Mucosa of rectum (tissue), 2 donors: ENCODE measurements at regions not wholly inside any gene's neighbourhood (a gene's known extent, or its start where the extent isn't known, plus 50 kb on each side); places are given as distances from the start of the nearest gene placed in this dataset.
"Not testable (repeated sequence)": the region's sequence is repeated elsewhere in the genome, so short reads cannot be mapped to it uniquely, and the experiment has no call there.

Experiments
- H3K27ac ChIP-seq, 2 donors: one replicate each; pipeline ENCODE4 v1.7.0; 2013; ENCODE audit warnings: inconsistent platforms in 2 of 2, low read depth in 2 of 2, low read length in 2 of 2
- H3K27me3 ChIP-seq, 2 donors: one replicate each; pipeline ENCODE4 v1.7.0; 2013; ENCODE audit warnings: low read length in 2 of 2; ENCODE audit not compliant: control insufficient read depth in 2 of 2, insufficient read depth in 2 of 2
- H3K36me3 ChIP-seq, 2 donors: one replicate each; pipeline ENCODE4 v1.7.0; 2013; ENCODE audit warnings: low read length in 2 of 2; ENCODE audit not compliant: control insufficient read depth in 2 of 2, insufficient read depth in 2 of 2
- H3K4me1 ChIP-seq, 2 donors: one replicate each; pipeline ENCODE4 v1.7.0; 2013; ENCODE audit warnings: low read length in 2 of 2, mild to moderate bottlenecking in 1 of 2; ENCODE audit not compliant: control insufficient read depth in 2 of 2, insufficient read depth in 2 of 2
- H3K4me3 ChIP-seq, 2 donors: one replicate each; pipeline ENCODE4 v1.7.0; 2013; ENCODE audit warnings: low read length in 2 of 2
- H3K9ac ChIP-seq, 2 donors: one replicate each; pipeline ENCODE4 v1.7.0; 2013; ENCODE audit warnings: low read length in 2 of 2, low read depth in 1 of 2, mild to moderate bottlenecking in 1 of 2
- H3K9me3 ChIP-seq, 2 donors: one replicate each; pipeline ENCODE4 v1.7.0; 2013; ENCODE audit warnings: low read length in 2 of 2; ENCODE audit not compliant: control insufficient read depth in 2 of 2
- donor health status: healthy.
- donor health status: Normal muscosa, but diverticular disease.

DNA sequence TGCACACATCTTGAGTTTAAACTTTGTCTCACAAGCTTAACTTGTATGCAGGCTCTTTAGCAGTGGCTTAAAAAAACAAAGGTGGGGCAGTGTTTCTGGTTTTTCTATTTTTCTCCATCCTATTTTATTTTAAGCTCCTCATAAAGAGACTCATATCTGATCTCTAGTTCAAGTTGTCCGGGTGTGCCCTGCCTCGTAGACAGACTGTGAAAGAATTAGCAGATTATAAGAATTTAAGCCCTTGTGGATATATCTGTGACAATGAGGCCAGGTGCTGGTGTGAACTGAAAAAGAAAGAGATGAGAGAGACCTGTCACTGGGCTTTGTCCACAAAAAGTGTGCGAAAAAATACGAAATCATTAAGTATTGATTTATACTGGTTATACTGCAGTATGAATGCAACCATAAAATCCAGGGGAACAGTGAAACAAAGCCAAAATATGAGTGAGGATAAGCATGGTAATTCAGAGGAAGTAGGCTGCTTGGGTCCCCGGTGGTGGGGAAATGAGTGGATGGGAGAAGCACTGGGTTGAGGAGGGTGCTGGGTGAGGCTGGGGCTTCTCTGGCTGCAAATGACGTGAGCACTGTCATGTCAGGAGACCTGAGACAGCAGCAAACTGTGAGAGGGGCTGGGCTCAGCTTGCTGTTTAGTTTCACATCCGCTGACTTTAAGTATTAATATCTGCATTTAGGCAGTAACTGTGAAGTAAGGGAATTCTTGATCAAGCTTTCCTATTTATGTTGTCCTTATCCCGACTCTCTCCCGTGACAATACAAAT is 179.7 kb upstream of the ANKRD55 start:
- peak overlapping the region; percentile 56 to 64 for H3K27ac ChIP-seq
- H3K36me3 ChIP-seq, result no peaks in the 10 kb centered on the region
- no peaks in the 10 kb centered on the region for H3K27me3 ChIP-seq
- H3K4me3 ChIP-seq, result peak overlapping the region in 1 of 2 donors; percentile 9
- H3K9me3 ChIP-seq, result no peaks in the 10 kb centered on the region
- H3K4me1 ChIP-seq, result no peaks in the 10 kb centered on the region
- no peak overlapping the region for H3K9ac ChIP-seq

DNA sequence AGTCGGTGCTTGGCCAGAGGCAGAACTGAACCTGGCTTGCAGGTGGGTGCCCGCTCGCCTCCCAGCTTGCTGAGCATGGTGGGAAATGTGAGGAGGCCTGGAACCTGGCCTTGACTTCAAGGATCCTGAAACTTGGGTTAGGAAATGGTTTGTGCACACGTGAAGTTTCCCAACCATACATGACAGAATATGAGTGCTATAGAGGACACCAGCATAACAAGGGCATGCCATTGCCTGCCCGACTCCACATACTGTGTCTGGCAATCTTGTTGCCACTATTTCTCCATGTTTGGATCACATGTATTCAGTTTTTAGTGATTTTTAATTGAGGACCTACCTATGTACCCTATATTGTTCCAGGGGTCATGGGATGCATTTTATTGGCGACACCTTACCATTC is 177.6 kb upstream of the ANKRD55 start:
- Histone ChIP-seq H3K27ac (no peak overlapping the region), H3K27me3 (no peaks in the 10 kb centered on the region), H3K4me3 (no peak overlapping the region), H3K9ac (no peak overlapping the region), H3K4me1 (no peaks in the 10 kb centered on the region), H3K9me3 (no peaks in the 10 kb centered on the region), H3K36me3 (no peaks in the 10 kb centered on the region)

DNA sequence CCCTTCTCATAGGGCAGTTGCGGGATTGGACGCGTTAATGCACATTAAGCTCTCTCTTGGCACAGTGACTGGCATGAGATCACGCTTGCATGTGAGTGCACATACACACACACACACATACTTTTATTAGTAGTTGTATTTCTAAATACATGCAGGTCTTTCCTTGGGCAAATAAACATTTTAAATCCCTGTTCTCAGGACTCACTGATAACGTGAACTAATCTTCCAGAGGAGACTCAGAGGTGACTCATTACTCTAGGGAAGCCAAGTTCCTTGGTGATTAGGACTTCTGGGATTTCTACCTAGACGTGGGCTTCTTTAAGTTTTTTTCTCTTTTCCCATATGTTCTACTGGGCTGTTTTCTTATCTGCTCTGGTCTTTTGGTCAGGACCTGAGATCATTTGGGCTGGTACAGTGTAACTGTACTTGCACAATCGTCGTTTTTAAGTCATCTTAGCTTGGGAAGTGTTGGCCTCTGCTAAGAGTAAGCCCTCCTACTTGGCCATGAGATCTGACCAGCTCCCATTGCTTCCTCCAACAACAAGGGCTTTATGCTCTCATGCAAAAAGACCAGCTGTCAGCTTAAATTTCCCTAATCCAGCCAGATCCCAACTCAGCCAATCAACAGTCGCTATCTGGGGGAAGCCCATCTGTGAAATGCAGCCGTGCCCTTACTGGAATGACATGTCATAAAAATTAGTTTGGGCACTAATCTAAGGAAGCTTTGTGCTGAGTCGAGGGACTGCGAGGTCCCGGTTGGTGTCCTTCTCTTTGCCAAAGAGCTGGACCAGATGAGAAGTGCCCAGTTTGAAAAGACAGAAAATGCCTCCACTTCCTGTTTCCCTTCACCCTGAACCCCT is 176.4 kb upstream of the ANKRD55 start:
- Histone ChIP-seq H3K4me3 (no peak overlapping the region), H3K9ac (no peak overlapping the region), H3K4me1 (no peaks in the 10 kb centered on the region), H3K27ac (no peak overlapping the region), H3K9me3 (no peaks in the 10 kb centered on the region), H3K27me3 (no peaks in the 10 kb centered on the region), H3K36me3 (no peaks in the 10 kb centered on the region)

DNA sequence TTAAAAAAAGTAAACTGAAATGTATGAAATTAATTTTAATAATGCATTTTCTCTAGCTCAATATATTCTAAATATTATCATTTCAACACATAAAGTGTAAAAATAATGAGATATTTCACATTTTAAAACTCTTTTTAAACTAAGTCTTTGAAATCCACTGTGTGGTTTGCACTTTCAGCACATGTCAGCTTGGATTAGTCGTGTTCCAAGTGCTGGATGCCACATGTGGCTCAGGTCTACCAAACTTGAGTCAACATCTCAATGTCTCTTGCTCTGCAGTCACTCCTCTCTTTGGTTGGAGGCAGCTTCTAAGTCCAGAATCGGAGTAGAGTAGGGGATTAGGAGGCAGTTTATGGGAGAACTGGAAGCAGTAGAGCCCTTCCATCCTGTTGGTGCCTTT is 173.7 kb upstream of the ANKRD55 start:
- Histone ChIP-seq H3K4me1 (no peaks in the 10 kb centered on the region), H3K4me3 (no peak overlapping the region)

DNA sequence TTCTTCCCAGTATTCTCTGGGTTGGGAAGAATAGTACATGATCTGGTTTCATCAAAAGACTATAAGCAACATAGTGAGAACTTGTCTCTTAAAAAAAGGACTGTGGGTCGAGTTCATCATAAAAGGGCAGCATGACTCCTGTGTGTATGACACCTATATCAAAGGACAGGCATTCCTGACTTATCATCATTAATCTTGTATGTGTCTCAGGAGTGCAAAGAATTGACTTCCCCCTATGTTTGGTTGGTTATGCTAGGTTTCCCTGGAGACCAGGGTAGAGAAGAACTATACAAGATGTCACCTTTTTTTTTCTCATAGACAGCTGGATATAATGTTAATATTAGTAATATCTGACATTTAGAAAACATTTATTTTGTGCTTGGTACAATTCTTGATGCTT is 173.1 kb upstream of the ANKRD55 start:
- Histone ChIP-seq H3K9ac (no peak overlapping the region), H3K4me3 (no peak overlapping the region), H3K27me3 (no peaks in the 10 kb centered on the region), H3K36me3 (no peaks in the 10 kb centered on the region), H3K9me3 (no peaks in the 10 kb centered on the region), H3K27ac (no peak overlapping the region), H3K4me1 (no peaks in the 10 kb centered on the region)

More for the DNA sequence above, 173.7 kb upstream of the ANKRD55 start:
- Histone ChIP-seq H3K27me3 (no peaks in the 10 kb centered on the region), H3K9ac (no peak overlapping the region), H3K36me3 (no peaks in the 10 kb centered on the region), H3K9me3 (no peaks in the 10 kb centered on the region), H3K27ac (no peak overlapping the region)

DNA sequence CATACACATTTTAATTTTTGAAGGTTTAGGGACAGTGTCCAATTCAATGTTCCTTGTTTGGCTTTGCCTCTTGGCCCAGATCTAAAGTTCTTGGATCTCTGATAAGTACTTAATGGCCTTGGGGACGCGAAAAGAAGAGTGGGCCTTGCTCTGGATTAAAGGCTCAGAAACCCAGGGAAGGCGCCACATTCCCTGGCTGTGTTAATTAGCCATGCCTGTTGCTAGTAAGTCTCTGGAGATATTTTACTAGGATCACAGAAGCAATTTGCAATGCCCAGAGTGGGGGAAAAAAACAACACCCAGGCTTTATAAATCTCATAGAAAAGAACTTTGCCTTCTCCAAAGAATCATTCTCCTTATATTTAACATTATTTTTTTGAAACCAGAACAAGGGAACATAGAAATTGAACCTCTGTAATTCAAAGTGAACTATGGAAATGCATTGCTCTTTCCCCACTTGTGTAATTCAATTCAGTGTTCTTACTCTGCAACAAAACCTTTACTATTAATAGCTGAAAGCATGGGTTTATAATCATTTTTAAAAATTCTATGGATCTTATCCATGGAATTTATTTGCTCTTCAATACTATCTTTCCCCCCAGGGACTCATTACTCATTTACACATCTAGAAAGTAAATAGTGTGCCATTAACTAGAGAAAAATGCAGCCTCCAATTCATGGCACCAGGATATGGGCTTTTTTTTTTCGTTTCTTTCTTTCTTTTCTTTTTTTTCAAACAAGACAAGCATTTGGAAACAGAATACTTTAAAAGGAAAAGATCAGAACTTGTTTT is 172.2 kb upstream of the ANKRD55 start:
- Histone ChIP-seq H3K4me1 (no peaks in the 10 kb centered on the region), H3K9ac (no peak overlapping the region), H3K27ac (no peak overlapping the region), H3K9me3 (no peaks in the 10 kb centered on the region), H3K36me3 (no peaks in the 10 kb centered on the region), H3K4me3 (no peak overlapping the region), H3K27me3 (no peaks in the 10 kb centered on the region)

DNA sequence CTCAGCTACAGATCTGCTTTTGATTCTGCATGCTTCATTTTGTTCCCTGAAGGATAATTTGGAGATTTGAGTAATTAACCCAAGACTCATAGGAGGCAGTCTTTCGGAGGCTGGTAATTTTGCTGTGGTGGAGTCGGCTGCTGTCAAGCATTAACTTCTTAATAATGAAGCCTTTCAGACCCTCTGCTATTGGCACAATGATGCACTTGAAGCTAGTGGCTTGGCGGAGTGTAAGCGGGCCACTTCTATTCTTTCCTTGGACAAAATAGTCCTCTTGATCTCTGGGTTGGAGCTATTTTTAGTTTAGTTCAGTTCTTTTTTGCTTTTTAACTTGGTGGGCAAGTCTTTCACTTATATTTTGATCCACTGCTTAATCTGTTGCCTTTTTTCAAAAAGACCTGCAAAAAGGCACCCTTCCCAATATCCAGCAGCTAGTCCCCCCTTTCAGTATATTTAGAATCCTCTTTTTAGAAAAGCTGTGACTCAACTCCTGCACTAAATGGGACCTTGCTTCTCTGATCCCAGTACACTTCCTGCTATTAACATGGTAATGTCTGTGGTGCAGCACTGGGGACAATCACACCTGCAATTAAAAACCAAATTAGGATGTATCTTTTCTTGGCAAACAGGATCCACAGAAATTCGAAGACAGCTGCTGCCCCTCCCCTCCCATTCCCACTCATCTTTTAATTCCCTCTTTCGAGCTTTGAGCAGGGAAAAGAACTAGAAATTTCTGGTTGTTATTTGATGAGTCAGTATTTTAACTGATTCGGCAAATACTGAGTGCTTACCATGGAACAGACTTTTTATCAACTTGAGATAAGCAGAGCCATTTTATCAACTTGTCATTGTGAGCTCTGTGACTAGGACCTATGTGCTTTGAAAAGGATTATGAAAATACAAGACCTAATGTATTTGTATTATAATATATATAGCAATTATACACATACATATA is 169.4 kb upstream of the ANKRD55 start:
- Histone ChIP-seq H3K36me3 (no peaks in the 10 kb centered on the region), H3K4me3 (no peak overlapping the region), H3K27me3 (no peaks in the 10 kb centered on the region), H3K27ac (no peak overlapping the region), H3K9me3 (no peaks in the 10 kb centered on the region), H3K4me1 (no peaks in the 10 kb centered on the region), H3K9ac (no peak overlapping the region)

DNA sequence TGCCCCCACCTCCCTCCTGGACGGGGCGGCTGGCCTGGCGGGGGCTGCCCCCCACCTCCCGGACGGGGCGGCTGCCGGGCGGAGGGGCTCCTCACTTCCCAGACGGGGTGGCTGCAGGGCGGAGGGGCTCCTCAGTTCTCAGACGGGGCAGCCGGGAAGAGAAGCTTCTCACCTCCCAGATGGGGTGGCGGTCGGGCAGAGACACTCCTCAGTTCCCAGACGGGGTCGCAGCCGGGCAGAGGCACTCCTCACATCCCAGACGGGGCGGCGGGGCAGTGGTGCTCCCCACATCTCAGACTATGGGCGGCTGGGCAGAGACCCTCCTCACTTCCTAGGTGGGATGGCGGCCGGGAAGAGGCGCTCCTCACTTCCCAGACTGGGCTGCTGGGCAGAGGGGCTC is 164.7 kb upstream of the ANKRD55 start:
- not testable (repeated sequence) for H3K9ac ChIP-seq, H3K9me3 ChIP-seq, H3K4me1 ChIP-seq, H3K36me3 ChIP-seq, H3K27ac ChIP-seq, H3K27me3 ChIP-seq, H3K4me3 ChIP-seq

DNA sequence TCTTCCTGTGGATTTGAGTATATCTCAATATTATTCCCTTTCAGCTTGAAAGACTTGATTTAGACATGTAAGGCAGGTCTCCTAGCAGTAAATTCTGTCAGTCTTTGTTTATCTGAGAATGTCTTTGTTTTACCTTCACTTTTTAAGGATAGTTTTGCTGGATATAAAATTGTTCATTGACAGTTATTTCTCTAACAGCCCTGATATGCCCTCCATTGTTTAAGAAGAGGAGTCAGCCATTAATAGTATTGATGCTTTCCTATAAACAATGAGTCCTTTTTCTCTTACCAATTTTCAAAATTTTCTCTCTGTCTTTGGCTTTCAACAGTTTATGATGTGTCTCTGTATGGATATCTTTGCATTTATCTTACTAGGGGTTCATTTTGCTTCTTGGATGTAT is 163.5 kb upstream of the ANKRD55 start:
- Histone ChIP-seq H3K9ac (no peak overlapping the region), H3K27me3 (no peaks in the 10 kb centered on the region), H3K27ac (no peak overlapping the region), H3K4me3 (no peak overlapping the region), H3K36me3 (no peaks in the 10 kb centered on the region), H3K9me3 (no peaks in the 10 kb centered on the region), H3K4me1 (no peaks in the 10 kb centered on the region)
